ENCODE measurements at regions not wholly inside any gene's neighbourhood (a gene's known extent, or its start where the extent isn't known, plus 50 kb on each side); places are given as distances from the start of the nearest gene placed in this dataset.

DNA sequence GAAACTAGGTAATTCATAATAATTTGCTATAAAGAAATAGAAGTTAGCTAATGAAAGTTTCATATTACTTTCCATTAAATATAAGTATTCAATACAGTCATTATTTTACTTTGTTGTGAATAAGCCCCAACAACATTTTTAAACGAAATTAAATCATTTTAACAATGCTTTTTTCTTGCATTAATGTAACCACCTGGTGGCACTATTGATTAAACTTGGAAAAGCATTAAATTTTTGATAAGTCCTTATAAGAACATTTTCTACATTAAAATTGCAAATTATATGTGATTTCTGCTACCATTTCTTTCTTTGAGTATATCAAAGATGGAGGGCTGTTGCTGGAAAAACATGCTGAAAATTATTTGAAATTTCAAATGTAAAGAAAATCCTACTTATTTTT, 918.8 kb upstream of the TMPRSS15 start:
- in situ Hi-C loops (cut with MboI; ENCODE audit: low pct_ligation_motif_present in 1 of 4, low pct_unique_long_range_greater_than_20kb in 1 of 4, low sequenced_read_pairs in 3 of 4), result no loop called here
- Histone ChIP-seq H3K27ac (no peak overlapping the region), H3K4me3 (no peak overlapping the region), H3K27me3 (no peaks in the 10 kb centered on the region), H3K36me3 (no peaks in the 10 kb centered on the region), H3K4me1 (no peaks in the 10 kb centered on the region), H3K9me3 (no peaks in the 10 kb centered on the region)
- WGBS, 2 donors (ENCODE audit: low coverage in 1 of 2), result 14 to 22% methylated on average over 1 of the region's 1 CpG
- intact Hi-C loops (cut with DNase I; ENCODE audit: low total_unique reads), result no loop called here
- DNase-seq, result no peak
- no peak for TF ChIP-seq POLR2AphosphoS5 (IDR thresholded peaks at IDR 0.05)
- TF ChIP-seq, protein P1, sequence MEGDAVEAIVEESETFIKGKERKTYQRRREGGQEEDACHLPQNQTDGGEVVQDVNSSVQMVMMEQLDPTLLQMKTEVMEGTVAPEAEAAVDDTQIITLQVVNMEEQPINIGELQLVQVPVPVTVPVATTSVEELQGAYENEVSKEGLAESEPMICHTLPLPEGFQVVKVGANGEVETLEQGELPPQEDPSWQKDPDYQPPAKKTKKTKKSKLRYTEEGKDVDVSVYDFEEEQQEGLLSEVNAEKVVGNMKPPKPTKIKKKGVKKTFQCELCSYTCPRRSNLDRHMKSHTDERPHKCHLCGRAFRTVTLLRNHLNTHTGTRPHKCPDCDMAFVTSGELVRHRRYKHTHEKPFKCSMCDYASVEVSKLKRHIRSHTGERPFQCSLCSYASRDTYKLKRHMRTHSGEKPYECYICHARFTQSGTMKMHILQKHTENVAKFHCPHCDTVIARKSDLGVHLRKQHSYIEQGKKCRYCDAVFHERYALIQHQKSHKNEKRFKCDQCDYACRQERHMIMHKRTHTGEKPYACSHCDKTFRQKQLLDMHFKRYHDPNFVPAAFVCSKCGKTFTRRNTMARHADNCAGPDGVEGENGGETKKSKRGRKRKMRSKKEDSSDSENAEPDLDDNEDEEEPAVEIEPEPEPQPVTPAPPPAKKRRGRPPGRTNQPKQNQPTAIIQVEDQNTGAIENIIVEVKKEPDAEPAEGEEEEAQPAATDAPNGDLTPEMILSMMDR (IDR thresholded peaks at IDR 0.05), result peak in 2 of 5 experiments; percentile 6 to 12

DNA sequence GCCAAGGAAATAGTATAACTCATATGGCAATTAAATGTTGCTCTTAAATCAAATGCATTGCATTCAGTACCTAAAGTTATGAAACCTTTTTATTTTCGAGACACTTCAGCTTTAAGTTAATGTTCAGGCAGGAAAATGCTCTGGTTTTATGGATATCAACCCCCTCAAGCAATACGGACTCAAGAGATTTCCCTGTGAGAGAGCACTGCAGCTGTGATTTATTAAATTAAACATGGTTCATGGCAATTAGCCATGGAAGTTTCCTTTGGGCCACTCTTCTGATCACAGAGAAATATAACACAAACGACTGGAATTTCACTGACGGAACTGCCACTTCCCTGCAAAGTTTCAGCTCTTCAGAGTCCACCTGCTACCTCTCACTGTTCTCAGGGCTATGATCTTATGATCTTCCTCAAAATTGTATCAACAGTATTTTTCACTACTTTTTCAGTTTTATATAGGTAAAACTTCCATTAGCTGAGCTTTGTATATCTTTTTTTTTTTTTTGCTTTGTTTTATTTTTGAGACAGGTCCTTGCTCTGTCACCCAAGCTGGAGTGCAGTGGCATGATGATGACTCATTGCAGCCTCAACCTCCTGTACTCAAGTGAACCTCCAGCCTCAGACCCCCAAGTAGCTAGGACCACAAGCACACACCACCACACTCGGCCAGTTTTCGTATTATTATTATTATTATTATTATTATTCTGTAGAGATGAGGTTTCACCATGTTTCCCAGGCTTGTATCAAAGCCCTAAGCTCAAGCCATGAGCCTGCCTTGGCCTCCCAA, 923.1 kb upstream of the TMPRSS15 start:
- WGBS, 2 donors (ENCODE audit: low coverage in 1 of 2), result 65 to 75% methylated on average over 6 of the region's 6 CpGs
- TF ChIP-seq POLR2AphosphoS5 (IDR thresholded peaks at IDR 0.05) (no peak), POLR2A (IDR thresholded peaks at IDR 0.05) (no peak), EP300 (IDR thresholded peaks at IDR 0.05; ENCODE audit: low read depth) (no peak)
- TF ChIP-seq, protein P1 (IDR thresholded peaks at IDR 0.05), result no peak
- no peak overlapping the region for H3K27ac ChIP-seq
- H3K27me3 ChIP-seq, result no peaks in the 10 kb centered on the region
- intact Hi-C loops (cut with DNase I; ENCODE audit: low total_unique reads) (no loop called here), in situ Hi-C loops (cut with MboI; ENCODE audit: low pct_ligation_motif_present in 1 of 4, low pct_unique_long_range_greater_than_20kb in 1 of 4, low sequenced_read_pairs in 3 of 4) (no loop called here)
- no peak overlapping the region for H3K4me3 ChIP-seq
- no peaks in the 10 kb centered on the region for H3K9me3 ChIP-seq
- no peak for DNase-seq
- no peaks in the 10 kb centered on the region for H3K36me3 ChIP-seq
- H3K4me1 ChIP-seq, result no peaks in the 10 kb centered on the region

DNA sequence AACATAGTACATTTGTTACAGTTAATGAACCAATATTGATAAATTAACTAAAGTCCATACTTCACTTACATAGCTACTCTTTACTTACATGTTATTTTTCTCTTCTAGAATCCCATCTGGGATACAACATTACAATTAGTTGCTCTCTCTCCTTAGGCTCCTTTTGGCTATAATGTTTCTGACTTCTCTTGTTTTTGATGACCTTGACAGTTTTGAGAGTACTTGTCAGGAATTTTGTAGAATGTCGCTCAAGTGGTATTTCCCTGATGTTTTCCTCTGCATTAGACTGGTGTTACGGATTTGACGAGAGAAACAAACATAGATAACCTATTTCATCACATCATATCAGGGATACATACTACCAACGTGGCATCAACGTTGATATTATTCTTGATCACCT, 925.4 kb upstream of the TMPRSS15 start:
- Histone ChIP-seq H3K36me3 (no peaks in the 10 kb centered on the region), H3K9me3 (peaks cover 6 to 9% of the 10 kb centered on the region in 2 donors), H3K4me3 (no peak overlapping the region), H3K4me1 (no peaks in the 10 kb centered on the region), H3K27me3 (no peaks in the 10 kb centered on the region), H3K27ac (no peak overlapping the region)
- WGBS, 2 donors (ENCODE audit: low coverage in 1 of 2), result 73 to 81% methylated on average over 5 of the region's 5 CpGs
- no peak for TF ChIP-seq POLR2AphosphoS5 (IDR thresholded peaks at IDR 0.05)
- no peak for TF ChIP-seq POLR2A (IDR thresholded peaks at IDR 0.05)
- no peak for TF ChIP-seq EP300 (IDR thresholded peaks at IDR 0.05; ENCODE audit: low read depth)
- TF ChIP-seq, protein P1 (IDR thresholded peaks at IDR 0.05), result no peak
- intact Hi-C loops (cut with DNase I; ENCODE audit: low total_unique reads) (no loop called here), in situ Hi-C loops (cut with MboI; ENCODE audit: low pct_ligation_motif_present in 1 of 4, low pct_unique_long_range_greater_than_20kb in 1 of 4, low sequenced_read_pairs in 3 of 4) (no loop called here)
- DNase-seq, result no peak

DNA sequence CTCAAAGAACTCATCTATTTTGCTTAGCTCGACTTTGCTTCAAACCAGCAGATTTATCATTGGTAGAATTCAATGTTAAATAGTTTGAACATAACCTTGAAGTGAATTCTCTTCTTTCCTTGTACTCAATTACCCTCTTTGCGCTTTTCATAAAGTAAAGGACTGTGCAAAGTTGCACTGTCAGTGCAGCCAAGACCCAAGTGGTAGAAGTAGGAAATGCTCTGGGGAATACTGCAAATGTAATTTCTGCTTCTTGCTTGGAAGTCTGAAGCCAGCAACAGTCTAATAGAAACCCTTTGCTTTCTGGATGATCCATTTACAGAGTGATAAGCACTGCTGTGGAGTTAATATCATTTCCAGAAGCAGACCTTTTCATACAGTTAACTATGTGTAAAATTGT, 936.7 kb upstream of the TMPRSS15 start:
- Histone ChIP-seq H3K27me3 (no peaks in the 10 kb centered on the region), H3K9me3 (no peaks in the 10 kb centered on the region), H3K4me1 (no peaks in the 10 kb centered on the region), H3K4me3 (no peak overlapping the region), H3K36me3 (no peaks in the 10 kb centered on the region), H3K27ac (no peak overlapping the region)
- TF ChIP-seq POLR2A (IDR thresholded peaks at IDR 0.05), result no peak
- TF ChIP-seq, protein P1 (IDR thresholded peaks at IDR 0.05), result no peak
- no peak for TF ChIP-seq POLR2AphosphoS5 (IDR thresholded peaks at IDR 0.05)
- no peak for DNase-seq
- intact Hi-C loops (cut with DNase I; ENCODE audit: low total_unique reads) (no loop called here), in situ Hi-C loops (cut with MboI; ENCODE audit: low pct_ligation_motif_present in 1 of 4, low pct_unique_long_range_greater_than_20kb in 1 of 4, low sequenced_read_pairs in 3 of 4) (no loop called here)
- WGBS, 2 donors (ENCODE audit: low coverage in 1 of 2), result 56 to 73% methylated on average over 2 of the region's 2 CpGs
